ENCODE measurements at regions not wholly inside any gene's neighbourhood (a gene's known extent, or its start where the extent isn't known, plus 50 kb on each side); places are given as distances from the start of the nearest gene placed in this dataset.

- H2AFZ ChIP-seq (ENCODE audit: low read depth, low read length) = no peak overlapping the region
- no peak overlapping the region for H3K4me3 ChIP-seq (ENCODE audit: low read length)
- no peak overlapping the region for H3K9ac ChIP-seq (ENCODE audit: low read length)
- H3K4me2 ChIP-seq (ENCODE audit: low read length) = no peak overlapping the region
- no peaks in the 10 kb centered on the region for H3K4me1 ChIP-seq (ENCODE audit: low read length)
- H3K79me2 ChIP-seq (ENCODE audit: low read length) = no peaks in the 10 kb centered on the region
- H3K9me3 ChIP-seq (ENCODE audit: insufficient read depth, low read length) = no peaks in the 10 kb centered on the region
- H3K27ac ChIP-seq (ENCODE audit: low read length) = no peak overlapping the region
- H4K20me1 ChIP-seq (ENCODE audit: insufficient read depth, low read length) = no peaks in the 10 kb centered on the region
- H3K27me3 ChIP-seq (ENCODE audit: low read depth, low read length) = peaks cover 7% of the 10 kb centered on the region
- TF ChIP-seq EZH2phosphoT487 (IDR thresholded peaks at IDR 0.05; ENCODE audit: low read depth) (no peak), CTCF (IDR thresholded peaks at IDR 0.05; ENCODE audit: low read depth, low read length) (no peak)
- H3K36me3 ChIP-seq (replicated peaks; ENCODE audit: low read depth, low read length) = no peaks in the 10 kb centered on the region
These were observed 157.3 kb downstream of the C5orf15 start for GRCh38 chr5:133811168-133811567.

GRCh38 chr5:133809801-133810200 is 158.6 kb downstream of the C5orf15 start:
- TF ChIP-seq CTCF (IDR thresholded peaks at IDR 0.05; ENCODE audit: low read depth, low read length) (no peak), EZH2phosphoT487 (IDR thresholded peaks at IDR 0.05; ENCODE audit: low read depth) (no peak)
- Histone ChIP-seq H3K4me1 (ENCODE audit: low read length) (no peaks in the 10 kb centered on the region), H3K79me2 (ENCODE audit: low read length) (no peaks in the 10 kb centered on the region), H2AFZ (ENCODE audit: low read depth, low read length) (no peak overlapping the region), H3K36me3 (replicated peaks; ENCODE audit: low read depth, low read length) (no peaks in the 10 kb centered on the region), H3K4me2 (ENCODE audit: low read length) (no peak overlapping the region), H3K27ac (ENCODE audit: low read length) (no peak overlapping the region), H4K20me1 (ENCODE audit: insufficient read depth, low read length) (no peaks in the 10 kb centered on the region), H3K9me3 (ENCODE audit: insufficient read depth, low read length) (no peaks in the 10 kb centered on the region), H3K4me3 (ENCODE audit: low read length) (no peak overlapping the region), H3K9ac (ENCODE audit: low read length) (no peak overlapping the region), H3K27me3 (ENCODE audit: low read depth, low read length) (peaks cover 7% of the 10 kb centered on the region)

- peaks cover 7% of the 10 kb centered on the region for H3K27me3 ChIP-seq (ENCODE audit: low read depth, low read length)
- H3K4me2 ChIP-seq (ENCODE audit: low read length) = no peak overlapping the region
- no peak overlapping the region for H3K4me3 ChIP-seq (ENCODE audit: low read length)
- no peaks in the 10 kb centered on the region for H3K9me3 ChIP-seq (ENCODE audit: insufficient read depth, low read length)
- TF ChIP-seq EZH2phosphoT487 (IDR thresholded peaks at IDR 0.05; ENCODE audit: low read depth) (no peak), CTCF (IDR thresholded peaks at IDR 0.05; ENCODE audit: low read depth, low read length) (no peak)
- H4K20me1 ChIP-seq (ENCODE audit: insufficient read depth, low read length) = no peaks in the 10 kb centered on the region
- H3K36me3 ChIP-seq (replicated peaks; ENCODE audit: low read depth, low read length) = no peaks in the 10 kb centered on the region
- no peaks in the 10 kb centered on the region for H3K4me1 ChIP-seq (ENCODE audit: low read length)
- H3K9ac ChIP-seq (ENCODE audit: low read length) = no peak overlapping the region
- no peaks in the 10 kb centered on the region for H3K79me2 ChIP-seq (ENCODE audit: low read length)
- H3K27ac ChIP-seq (ENCODE audit: low read length) = no peak overlapping the region
- H2AFZ ChIP-seq (ENCODE audit: low read depth, low read length) = no peak overlapping the region
These were observed 161.1 kb downstream of the C5orf15 start for GRCh38 chr5:133807348-133807747.

GRCh38 chr5:133806847-133807246 is 161.6 kb downstream of the C5orf15 start:
- Histone ChIP-seq H3K9me3 (ENCODE audit: insufficient read depth, low read length) (no peaks in the 10 kb centered on the region), H3K79me2 (ENCODE audit: low read length) (no peaks in the 10 kb centered on the region), H3K4me1 (ENCODE audit: low read length) (no peaks in the 10 kb centered on the region), H2AFZ (ENCODE audit: low read depth, low read length) (no peak overlapping the region), H4K20me1 (ENCODE audit: insufficient read depth, low read length) (no peaks in the 10 kb centered on the region), H3K27ac (ENCODE audit: low read length) (no peak overlapping the region), H3K36me3 (replicated peaks; ENCODE audit: low read depth, low read length) (no peaks in the 10 kb centered on the region), H3K9ac (ENCODE audit: low read length) (no peak overlapping the region), H3K4me2 (ENCODE audit: low read length) (no peak overlapping the region), H3K27me3 (ENCODE audit: low read depth, low read length) (peaks cover 7% of the 10 kb centered on the region), H3K4me3 (ENCODE audit: low read length) (no peak overlapping the region)
- no peak for TF ChIP-seq EZH2phosphoT487 (IDR thresholded peaks at IDR 0.05; ENCODE audit: low read depth)
- no peak for TF ChIP-seq CTCF (IDR thresholded peaks at IDR 0.05; ENCODE audit: low read depth, low read length)

Data from OCI-LY3 (cell line).